Right renal pelvis (tissue), 4 donors: ENCODE measurements at regions not wholly inside any gene's neighbourhood (a gene's known extent, or its start where the extent isn't known, plus 50 kb on each side); places are given as distances from the start of the nearest gene placed in this dataset.
A peak's percentile ranks its signal among the peaks of the same experiment; 100 is the strongest.
"Not testable (repeated sequence)": the region's sequence is repeated elsewhere in the genome, so short reads cannot be mapped to it uniquely, and the experiment has no call there.

Experiments
- DNase-seq, 4 donors: peaks; one replicate each; pipeline ENCODE4 v3.0.0-alpha.2; 2013; ENCODE audit warnings: low read depth in 4 of 4, low spot score in 3 of 4, missing footprints in 1 of 4

DNA sequence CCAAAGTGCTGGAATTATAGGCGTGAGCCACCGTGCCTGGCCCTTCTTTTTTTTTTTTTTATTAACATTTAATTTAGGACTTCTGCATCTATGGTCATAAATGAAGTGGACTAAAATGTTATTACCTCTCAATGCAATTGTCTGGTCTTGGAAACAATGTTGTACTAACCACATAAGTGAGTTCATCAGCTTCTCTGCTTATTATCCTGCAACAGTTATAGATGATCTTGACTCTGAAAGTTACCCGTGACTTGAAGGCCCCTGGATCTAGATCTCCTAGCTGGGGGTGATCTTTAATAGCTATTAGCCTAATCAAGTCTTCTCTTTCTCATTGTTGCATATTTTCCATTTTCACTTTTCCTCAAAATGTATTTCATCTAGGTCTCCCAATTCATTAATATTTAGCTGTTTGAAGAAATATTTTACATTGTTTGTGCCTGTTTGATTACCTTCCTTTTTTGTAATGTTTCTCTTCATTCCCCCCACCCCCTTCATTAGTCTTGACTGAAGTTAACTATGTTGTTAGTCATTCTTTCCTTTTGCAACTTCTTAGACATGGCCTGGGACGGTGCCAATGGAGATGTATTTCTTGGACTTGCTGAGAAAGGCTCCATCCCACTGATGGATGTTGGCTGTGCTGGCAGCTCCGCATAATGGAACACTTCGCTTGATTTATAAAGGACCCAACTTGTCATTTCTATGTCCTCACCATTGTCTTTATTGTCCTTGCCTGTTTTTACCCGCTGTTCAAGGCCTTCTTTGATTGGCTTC is 141.6 kb upstream of the RIOK3 start:
- DNase-seq, result peak in 2 of 4 donors; percentile 39

DNA sequence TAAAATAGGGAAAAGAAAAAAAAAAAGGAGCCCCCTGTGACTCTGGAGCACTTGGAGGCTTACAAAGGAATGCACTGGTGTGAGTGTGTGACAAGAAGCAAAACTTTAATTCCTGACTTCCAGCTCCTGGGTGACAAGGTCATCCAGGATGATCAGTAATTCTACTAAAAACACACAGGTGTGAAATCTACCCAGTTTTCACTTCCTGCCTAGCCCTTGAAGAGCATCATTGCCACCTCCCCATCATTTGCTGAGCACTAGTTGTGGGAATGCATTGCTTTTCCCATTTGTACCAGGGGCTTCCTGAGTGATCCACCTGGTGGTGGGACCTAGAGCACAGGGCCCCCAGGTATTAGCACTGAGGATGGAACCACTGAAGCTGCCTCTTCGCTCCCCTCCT is 139.7 kb upstream of the RIOK3 start:
- DNase-seq, result no peak

DNA sequence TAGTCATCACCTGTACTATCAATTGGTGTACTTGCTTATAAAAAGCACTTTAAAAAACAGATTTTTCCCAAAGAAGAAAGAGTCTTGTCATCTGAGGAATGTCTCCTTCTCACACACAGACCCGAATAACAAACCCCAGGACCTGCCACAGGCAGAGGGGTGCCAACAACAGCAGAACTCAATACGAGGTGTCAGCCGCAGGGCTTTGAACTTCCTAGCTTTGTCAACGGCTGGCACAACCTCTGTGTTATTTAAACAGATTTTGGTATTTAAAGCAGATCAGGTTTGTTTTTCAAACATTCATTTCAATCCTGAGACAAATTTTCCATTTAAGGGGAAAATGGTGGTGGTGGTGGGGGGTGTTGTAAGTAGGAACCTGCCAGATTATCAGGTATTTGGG is 138.4 kb upstream of the RIOK3 start:
- no peak for DNase-seq

DNA sequence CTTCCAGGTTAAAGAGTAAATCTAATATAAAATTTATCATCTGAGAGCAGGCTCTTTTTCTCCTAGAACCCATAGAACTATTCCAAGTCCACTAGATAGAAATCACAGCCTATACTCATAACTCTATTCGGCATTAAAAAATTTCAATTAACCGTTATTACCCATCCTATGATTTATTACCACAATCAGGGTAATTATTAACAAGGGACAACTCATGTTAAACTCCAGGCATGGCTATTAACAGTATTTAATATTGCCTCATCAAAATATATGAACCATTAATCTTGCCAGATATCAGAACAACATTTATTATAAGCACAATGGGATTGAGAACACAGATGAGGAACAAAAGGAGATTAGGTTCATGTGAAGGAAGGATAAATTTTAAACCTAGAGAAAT is 136.8 kb upstream of the RIOK3 start:
- DNase-seq, result no peak

DNA sequence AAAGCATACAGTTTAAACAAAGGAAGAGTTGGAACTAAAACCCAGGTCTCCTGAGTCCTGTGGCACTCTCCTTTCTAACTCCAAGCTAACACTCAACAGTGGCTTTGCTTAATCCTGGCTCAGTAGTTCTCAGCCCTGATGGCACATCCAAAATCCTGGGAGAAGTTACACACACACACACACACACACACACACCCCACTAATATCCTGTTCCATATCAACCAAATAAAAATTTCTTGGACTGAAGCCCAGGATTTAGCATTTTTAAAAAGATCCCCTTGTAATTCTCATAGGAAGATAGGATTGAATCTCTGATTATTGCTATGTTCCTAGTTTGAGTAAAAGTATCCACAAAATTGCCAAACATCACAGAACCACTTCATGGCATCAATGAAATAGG is 136.1 kb upstream of the RIOK3 start:
- no peak for DNase-seq

DNA sequence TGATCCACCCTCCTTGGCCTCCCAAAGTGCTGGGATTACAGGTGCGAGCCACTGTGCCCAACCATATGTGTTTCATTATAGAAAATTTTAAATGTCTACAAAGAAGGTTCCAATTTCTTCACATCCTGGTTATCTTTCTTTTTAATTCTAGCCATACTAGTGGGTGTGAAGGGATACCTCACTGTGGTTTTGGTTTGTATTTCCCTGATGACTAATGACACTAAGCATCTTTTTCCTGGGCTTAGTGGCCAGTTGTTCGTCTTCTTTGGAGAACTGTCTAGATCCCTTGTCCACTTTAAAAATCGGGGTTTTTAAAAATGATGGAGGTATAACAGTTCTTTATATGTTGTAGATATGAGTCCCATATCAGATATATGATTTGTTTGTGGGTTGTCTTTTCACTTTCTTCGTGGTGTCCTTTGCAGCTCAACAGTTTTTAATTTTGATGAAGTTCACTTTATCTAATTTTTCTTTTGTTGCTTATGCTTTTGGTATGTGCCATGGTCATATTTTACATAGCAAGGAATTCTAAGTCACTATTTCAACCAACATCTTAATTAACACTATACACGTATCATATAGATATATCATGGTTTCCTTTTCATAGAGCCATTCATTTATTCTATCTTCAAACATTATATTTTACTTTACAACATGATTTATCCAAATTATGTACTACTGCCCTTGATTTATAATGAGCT is 135.0 kb upstream of the RIOK3 start:
- no peak for DNase-seq

DNA sequence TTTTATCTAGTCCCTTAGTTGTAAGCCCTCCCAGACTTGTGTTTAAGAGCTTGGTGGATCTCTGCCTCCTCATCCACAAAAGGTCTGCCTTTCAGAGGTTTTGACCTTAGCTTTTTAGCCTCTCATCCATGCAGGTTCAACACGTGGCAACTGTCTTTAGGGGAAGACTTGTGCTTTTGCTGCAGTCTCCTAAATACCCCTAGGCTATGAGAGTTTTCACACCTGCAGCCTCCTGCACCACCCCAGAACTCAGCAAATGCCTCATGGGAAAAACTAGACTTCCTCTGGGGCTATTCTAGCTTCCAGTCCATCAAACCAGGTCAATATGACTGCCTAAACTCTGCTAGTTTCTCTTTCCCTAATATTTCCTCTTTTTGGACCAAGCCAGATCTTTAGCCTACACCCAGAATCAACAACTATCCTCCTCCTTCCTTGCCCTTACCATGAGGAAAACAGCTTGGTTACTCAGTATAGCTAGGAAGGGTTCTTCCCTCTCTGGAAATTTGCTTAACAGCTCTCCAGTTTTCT is 132.3 kb upstream of the RIOK3 start:
- DNase-seq, result no peak

DNA sequence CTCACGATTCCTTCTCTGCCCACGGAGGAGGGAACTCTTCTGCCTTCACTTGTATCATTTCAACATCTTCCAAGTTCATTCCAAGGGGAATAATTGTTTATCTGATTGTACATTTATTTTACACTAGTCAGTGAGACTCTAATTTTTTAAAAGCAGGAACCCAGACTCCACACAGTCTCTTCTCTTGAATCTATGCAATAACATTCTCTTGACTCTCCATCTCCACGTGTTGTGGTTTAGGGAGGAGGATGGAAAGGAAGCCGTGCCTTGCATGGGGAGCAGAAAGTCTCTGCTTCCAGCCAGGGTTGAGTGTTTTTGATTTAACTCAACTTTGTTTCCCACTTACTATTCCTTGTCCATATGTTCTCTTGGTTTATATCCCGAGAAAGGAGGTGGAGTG is 131.1 kb upstream of the RIOK3 start:
- no peak for DNase-seq

DNA sequence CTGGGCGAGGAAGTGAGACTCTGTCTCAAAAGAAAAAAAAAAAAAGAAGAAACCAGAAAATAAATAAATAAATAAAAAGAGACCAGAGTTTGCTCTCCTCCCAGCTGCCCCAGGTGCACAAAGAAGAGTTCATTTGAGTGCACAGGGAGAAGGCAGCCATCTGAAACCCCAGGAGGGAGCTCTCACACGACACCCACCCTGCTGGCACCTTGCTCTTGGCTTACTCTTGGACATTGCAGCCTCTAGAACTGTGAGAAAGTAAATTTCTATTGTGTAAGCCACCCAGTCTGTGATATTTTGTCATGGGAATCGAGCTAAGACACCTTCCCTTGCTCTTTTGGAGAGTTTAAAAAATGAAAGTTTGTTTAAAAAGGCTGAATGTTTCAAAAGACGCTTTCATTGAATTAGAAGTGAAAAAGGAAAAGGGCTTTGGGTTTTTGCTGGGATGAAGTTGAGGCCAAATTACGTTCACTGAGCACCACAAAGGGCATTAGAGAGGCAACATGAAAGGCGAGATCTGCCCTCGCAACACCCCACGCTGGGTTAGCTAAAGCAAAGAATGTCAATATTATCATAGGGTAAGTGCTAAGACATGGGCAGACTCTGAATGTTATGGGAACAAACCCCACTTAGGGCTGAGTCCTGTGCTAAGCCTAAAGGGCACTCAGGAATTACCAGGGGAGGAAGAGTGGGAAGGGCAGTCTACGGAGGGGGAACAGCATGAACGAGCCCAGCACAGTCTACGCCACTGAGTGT is 128.9 kb upstream of the RIOK3 start:
- DNase-seq, result no peak

DNA sequence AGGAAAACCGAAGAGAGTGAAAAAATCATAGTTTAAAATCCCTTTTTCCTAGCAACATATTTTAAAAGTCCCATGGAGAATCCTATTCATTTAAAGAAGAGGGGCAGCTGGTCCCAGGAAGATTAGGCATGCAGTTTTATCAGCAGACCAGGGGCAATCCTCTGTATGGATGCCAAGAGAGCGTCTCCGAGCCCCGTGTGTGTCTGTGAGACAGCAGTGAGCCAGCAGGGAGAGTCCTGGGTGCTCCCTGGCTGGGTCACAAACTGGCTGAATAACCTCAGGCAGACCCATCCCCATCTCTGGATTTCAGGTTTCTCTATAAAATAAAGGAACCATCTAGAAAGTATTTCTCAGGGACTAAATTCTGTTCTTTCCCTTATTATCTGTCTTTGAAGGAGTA is 128.2 kb upstream of the RIOK3 start:
- no peak for DNase-seq

DNA sequence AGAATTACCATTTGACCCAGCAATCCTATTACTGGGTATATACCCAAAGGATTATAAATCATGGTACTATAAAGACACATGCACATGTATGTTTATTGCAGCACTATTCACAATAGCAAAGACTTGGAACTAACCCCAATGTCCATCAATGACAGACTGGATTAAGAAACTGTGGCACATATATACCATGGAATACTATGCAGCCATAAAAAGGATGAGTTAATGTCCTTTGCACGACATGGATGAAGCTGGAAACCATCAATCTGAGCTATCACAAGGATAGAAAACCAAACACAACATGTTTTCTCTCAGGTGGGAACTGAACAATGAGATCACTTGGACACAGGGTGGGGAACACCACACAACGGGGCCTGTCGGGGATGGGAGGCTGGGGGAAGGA is 123.4 kb upstream of the RIOK3 start:
- not testable (repeated sequence) for DNase-seq

DNA sequence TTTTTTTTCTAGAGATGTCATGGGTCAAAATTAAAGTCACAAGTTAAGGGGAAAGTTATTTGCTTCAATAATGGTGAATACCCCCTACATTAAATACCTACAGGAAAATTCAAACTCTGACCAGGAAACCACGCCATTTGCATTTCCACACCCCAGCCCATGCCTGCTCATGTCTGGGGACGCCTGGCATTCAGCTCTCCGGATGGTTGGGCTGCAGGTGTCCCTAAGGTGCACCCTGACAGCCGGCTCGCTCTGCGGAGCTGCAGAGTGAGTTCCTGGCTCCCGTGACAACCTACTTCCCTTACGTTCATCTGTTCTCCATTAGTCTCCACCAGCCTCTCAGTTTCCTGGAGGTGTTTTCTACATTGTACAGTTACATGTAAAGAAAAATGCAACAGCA is 122.7 kb upstream of the RIOK3 start:
- no peak for DNase-seq

DNA sequence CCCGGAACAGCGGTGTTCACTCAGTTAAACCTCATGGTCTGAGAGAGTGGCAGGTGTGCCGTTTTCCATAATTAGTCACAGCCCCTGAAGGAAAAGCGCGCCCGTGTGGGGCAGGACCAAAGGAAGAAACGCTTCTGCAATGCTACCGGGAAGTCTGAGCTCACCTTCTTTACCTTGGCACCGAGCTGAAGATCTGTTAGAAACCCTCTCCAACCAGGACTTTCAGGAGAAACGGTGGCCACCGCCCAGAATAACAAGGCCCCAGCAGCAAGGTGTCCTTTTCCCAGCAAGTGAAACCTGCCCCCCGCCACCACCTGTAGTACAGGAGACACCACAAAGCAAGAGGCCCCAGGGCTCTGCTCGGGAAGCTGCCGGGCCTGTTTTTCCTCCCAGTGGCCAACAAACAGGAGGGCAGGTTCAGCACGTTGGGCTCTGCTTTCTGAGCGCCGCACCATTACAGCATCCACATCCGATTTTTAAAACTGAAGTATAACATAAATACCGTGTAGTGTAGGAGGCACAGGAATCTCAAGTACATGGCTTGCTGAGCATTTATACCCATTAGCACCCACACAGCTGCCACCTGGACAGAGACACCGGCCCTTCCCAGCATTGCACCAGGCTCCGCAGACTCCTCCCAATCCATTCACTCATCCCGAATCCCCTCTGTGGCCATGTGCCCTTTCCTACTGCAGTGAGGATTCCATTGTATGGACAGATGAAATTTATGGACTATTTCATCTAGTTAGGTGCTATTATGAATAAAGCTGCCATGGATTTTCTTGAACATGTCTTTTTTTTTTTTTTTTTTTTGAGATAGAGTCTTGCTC is 121.8 kb upstream of the RIOK3 start:
- no peak for DNase-seq

DNA sequence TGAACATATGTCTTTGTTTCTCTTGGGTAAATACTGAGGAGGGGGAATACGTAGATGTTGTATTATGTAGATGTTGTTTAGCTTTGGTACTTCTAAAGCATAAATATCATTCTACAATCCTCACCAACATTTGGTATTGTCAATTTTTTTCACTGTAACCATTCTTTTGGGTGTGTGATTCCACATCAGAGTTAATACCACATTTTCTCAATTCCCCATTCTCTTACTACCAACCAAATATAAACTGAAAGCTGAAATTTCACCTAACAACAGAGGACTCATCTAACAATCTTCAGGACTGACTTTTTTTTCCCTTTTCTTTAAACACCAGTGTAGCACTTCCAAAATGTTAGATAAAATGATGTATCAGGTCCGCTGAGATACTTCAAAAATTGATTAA is 120.7 kb upstream of the RIOK3 start:
- DNase-seq, result no peak

DNA sequence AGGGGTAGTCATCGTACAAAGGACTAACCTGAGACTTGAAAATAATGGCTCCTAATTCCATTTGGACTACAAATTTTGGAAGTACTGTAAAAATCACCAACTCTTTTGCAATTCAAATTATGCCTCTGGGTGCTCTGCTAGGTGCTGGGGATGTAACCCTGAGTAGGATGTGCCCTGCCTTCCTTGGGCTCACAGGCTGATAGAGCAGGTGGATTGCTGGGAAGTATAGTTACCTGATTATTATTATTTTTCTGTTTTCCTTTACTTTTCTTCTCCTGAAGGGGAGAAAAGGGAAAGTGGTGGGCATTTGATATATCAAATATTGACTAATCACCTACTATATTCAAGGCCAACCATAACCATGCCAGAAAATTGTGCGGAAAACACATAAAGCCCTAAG is 119.3 kb upstream of the RIOK3 start:
- no peak for DNase-seq

DNA sequence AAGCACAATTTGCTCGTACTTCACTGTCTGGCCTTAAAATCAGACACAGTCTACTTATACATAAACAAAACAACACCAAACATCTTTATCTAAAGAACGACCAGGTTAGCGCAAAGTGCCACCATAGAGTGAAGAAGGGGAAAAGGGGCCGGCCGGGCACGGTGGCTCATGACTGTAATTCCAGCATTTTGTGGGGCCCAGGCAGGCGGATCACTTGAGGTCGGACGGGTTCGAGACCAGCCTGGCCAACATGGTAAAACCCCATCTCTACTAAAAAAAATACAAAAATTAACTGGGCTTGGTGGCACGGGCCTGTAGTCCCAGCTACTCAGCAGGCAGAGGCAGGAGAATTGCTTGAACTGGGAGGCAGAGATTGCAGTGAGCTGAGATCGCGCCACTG is 118.5 kb upstream of the RIOK3 start:
- no peak for DNase-seq

DNA sequence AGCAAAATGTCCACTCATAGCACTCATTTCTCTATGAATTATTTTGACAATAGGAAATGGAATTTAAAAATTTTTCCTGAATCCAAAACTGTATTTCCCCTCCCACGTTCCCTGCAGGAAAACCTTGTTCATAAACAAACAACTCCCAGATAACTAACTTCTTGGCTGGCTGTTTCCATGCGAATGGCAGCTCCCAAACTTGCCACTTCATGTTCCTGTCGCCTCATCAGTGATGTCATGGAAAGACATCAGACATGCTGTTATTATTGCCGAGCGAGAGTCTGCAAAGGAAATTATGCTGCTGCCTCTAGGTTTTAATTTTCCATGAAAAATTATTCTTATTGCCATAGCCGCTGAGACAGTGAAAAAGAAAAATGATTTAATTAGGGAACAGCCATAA is 117.0 kb upstream of the RIOK3 start:
- no peak for DNase-seq

DNA sequence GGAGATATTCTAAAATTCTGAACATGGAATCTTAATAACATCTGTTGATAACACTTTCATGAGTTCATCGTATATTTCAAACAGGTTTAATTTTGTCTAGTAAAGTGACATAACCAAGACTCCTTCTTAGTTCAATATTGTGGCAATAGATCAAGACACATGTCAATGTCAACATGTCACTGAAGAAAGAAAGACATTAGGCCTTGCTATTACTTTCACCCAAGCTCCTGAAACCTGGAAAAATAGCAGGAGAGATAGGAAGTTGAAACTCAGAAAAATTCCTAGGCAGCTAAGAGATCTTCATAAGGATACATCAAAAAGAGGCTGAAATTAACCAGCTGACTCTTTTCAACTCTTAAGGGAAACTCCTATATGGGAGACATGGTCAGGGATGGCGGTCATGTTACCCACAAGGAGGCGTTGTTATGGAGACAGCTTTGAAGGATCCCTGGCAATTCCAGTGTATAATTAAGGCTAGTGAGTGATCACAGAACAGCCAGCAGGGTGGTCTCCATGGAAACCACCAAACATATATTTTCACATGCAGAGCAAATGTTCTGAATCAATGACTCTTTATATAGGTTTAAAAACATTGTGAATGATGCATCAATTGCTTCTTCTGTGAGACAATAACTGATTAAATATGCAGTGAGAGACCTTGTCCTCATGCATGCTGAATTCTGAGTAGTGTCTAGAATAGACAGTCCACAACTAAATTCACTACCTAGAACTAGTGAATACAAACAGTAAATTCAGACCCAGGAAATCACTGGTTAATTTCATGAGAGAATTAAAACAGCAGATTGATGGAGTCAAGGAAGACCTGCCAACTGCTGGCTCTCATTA is 115.3 kb upstream of the RIOK3 start:
- DNase-seq, result peak in 1 of 4 donors; percentile 49

DNA sequence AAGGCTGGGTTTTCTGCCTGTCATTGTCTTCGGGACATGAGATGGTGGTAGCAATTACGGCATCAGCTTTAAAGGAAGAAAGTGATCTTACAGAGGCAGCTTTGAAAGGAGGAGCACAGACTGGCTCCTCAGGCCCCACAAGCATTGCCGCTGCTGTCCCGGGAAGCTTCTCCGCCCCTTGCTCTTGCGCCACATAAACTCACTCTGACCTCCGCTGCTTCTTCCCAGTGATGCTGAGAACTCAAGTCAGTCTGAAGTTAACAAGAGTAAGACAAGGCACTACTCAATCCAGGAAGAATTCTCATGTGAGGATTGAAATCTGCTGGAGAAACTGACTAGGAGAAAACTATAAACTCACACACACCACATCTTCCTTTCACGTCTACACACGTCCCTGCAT is 112.4 kb upstream of the RIOK3 start:
- DNase-seq, result no peak

DNA sequence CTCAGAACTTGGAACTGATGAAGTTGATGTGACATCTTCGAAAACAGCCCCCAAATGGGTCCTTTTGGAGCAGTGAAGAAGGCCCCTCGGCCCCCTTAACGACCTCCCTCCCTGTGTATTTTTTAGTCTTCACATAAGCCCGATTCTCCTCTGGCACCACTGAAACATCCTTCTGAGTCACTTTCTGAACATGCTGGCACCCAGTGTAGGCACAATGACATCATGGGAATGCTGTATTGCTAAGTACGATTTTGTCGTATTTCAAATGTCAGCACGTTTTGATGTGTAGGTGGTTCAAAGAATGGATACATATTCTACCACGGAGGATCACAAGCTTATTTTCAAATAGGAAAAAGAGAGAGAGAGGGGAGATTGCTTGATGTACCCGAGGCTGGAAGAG is 111.7 kb upstream of the RIOK3 start:
- no peak for DNase-seq
